OCI-LY7 (cell line): ENCODE measurements at regions not wholly inside any gene's neighbourhood (a gene's known extent, or its start where the extent isn't known, plus 50 kb on each side); places are given as distances from the start of the nearest gene placed in this dataset.

Experiments
- CTCF ChIP-seq: fragments of 200-600 bp; sonication (generic); conservative IDR thresholded peaks from 2 replicates; pipeline ENCODE4 v1.5.1; 2014; ENCODE audit warnings: mild to moderate bottlenecking, antibody characterized with exemption, low read length, moderate library complexity, mixed read lengths
- EZH2phosphoT487 ChIP-seq: fragments of 200-600 bp; sonication (generic); IDR thresholded peaks from 2 replicates; pipeline ENCODE4 v1.6.1; 2018; ENCODE audit warnings: low read depth, borderline replicate concordance, mild to moderate bottlenecking, mixed run types, antibody characterized with exemption, low read length, moderate library complexity, mixed read lengths

DNA sequence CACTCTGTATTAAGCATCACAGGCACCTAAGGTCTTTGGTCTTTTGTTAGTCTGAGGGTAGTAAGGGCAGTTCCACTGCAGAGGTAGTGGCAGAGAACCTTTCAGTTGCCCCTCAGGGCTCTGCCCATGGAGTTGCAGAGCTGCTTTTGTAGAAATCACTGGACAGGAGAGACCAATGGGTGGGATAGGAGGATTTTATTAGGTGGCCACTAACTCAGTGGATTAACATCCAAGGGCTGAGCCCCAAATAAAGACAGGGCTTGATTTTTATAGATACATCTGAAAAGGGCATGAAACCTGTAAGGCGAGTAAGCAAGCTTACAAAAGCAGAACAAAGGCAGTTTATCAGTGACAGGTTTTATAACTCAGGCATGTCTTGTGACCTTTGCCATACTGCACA, 1035.4 kb downstream of the SH3BGRL start:
- TF ChIP-seq CTCF (no peak), EZH2phosphoT487 (no peak)
